GM19468 (cell line): ENCODE measurements at regions not wholly inside any gene's neighbourhood (a gene's known extent, or its start where the extent isn't known, plus 50 kb on each side); places are given as distances from the start of the nearest gene placed in this dataset.
"Not testable (repeated sequence)": the region's sequence is repeated elsewhere in the genome, so short reads cannot be mapped to it uniquely, and the experiment has no call there.

Experiments
- ATAC-seq: cut with Tn5 transposase; IDR thresholded peaks from one replicate; pipeline ENCODE4 v1.9.1; 2021; ENCODE audit warnings: mild to moderate bottlenecking, moderate library complexity, moderate number of reproducible peaks; ENCODE audit not compliant: unreplicated experiment; ENCODE audit errors: extremely low read depth

DNA sequence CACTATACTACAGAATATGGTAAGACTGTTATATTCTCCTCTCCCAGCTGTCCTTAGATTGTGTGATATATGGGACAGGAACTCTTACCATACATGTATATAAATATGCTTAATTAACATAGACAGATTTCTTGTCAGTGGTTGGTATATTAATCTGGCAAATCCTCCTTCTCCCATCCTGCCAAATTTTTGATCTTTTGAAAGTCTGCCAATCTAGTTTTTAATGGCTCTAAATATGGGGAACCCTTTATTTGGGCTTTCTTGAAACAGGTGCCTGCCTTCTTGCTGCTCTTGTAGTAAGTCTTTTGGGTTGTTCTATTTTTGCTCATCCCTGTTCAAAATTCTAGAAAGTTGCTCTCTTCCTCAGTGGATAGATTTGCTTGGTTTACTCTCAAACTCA is 63.5 kb downstream of the SPATA31D1 start:
- ATAC-seq, result no peak

DNA sequence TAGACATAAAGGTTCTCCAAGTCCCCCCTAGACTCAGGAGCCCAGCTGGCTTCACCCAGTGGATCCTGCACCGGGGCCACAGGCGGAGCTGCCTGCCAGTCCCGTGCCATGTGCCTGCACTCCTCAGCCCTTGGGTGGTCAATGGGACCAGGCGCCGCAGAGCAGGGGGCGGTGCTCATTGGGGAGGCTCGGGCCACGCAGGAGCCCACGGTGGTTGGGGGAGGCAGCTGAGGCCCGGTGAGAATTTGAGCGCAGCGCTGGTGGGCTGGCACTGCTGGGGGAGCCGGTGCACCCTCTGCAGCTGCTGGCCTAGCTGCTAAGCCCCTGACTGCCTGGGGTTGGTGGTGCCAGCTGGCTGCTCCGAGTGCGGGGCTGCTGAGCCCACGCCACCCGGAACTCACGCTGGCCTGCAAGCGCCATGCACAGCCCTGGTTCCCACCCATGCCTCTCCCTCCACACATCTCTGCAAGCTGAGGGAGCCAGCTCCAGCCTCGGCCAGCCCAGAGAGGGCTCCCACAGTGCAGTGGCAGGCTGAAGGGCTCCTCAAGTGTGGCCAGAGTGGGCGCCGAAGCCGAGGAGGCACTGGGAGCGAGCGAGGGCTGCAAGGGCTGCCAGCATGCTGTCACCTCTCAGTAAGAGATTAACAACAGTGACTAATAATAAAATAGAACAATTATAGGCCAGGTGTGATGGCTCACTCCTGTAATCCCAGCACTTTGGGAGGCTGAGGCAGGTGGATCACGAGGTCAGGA is 65.9 kb downstream of the SPATA31D1 start:
- ATAC-seq, result no peak

DNA sequence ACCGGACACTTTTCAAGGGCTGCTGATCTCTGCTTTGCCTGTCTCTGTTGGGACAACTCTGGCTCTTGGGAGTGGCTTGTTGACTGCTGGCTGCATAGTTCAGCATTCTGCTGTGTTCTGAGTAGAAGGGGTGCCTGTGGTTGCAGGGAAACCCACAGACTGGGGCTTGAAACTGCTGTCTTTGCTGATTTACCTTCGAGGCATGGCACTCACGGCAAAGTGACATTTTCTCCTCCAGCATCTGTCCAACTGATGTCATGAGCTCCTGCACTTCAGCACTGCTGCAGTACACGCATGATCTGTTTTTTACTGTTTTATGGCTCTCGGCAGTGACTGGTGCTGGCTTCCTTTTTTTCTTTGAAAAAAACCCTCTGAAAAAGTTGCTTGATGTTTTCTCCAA is 69.2 kb downstream of the SPATA31D1 start:
- ATAC-seq, result no peak

DNA sequence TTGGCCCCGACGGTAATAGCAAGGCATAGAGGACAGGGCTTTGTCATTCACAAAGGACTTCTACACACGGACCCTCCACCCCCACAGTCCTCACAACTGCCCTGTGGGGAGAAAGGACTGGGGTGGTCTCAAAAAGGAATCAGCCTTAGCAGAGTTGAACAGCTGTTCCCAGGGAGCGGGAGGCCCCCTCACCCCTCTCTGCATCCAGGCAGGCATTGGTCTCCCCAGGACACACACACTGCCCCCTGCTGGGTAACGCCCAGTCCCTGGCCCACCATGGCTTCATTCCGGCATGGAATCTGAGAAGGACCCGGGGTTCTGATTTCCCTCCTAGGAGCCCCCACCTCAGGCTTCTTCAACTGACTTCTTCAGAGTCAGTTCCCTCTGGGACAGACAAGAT is 73.2 kb downstream of the SPATA31D1 start:
- ATAC-seq, result not testable (repeated sequence)

DNA sequence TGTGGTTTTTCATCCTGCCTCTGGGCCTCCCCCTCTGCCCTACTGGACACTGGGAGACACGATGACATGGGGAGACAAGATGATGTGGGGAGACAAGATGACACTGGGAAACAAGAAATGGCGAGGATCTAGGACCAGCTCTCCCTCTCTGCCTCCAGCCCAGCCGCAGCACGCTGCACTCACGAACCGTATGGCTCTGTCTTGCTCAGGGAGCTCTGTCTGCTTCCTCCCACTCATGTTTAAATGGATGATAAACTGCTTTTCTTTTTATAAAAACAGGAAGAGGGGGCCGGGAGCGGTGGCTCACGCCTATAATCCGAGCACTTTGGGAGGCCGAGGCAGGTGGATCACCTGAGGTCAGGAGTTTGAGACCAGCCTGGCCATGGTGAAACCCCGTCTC is 73.7 kb downstream of the SPATA31D1 start:
- ATAC-seq, result no peak

DNA sequence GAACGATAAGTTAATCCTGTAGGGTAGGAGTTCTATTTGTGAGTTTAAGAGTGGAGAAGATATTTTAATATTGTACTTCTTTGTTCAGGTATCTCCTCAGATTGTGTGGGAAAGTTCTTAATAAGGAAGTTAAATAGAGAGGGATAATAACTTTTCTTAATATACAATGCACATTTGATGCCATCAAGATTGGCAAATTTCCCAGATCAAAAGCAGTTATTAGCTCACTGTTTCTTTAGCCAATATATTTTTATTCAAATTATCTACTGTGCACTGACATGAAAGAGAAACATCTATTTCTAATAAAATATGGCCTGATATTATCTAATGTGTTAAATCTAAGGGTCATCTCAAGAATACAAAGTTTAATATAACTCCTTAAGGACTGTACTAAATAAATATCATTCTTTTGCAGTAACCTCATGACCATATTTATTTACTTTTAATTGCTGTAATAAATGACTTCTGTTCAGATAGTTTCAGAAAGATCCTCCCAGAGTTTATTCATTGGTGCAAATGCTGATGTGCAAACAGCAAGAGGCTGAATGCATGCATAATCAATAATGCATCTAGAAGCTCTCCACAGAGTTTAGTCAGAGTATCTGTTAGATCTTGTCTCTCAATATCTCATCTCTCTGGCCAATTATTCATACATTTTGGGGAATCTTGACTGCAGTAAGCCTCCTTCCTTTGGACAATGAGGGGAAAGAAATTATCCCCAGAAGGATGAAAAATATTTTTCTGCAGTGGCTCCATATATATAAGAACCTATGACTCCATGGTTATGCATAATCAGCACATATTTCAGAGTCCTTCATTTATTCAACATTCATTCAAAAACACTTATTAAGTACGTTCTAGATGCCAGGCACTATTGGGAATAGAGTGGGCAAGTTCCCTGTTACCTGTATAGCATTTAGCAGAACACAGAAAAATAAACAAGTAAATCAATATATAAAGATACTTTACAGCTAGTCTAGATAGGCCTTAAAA is 85.3 kb downstream of the SPATA31D1 start:
- no peak for ATAC-seq

DNA sequence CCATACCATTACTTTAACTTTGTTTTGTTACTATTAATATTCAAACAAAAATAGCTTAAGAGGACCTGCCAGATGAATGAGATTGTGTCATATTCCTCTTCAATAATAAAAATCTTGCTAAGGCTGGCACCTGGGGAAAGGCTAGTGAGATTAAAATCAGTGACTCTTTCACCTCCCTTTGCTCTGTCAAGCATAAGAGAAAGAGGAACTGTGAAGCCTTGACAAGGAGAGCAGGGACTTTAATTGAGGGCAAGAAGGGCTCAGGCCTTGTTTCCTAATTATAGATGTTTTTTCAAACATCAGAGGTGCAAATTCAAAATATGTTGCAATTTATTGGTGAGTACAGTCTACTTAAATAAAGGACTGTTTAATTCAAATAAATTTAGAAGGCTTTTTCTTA is 91.7 kb downstream of the SPATA31D1 start:
- ATAC-seq, result no peak

DNA sequence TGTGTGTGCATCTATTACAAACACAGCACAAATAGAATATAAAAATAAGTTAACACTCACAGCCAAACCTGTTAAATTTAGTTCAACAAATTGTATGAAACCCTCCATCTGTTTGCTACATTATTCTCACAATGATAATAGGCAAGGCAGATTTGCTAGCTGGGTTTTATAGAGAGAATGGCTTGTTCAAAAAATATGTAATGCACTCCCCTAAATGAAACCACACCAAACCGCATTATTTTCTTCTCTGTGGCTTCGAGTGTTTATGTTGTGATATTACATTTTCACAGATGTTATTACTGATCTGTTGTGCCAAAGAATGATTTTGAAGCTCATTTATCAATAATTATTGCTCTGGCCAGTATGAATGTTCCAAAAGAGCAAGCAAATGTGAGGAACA is 92.9 kb downstream of the SPATA31D1 start:
- no peak for ATAC-seq

DNA sequence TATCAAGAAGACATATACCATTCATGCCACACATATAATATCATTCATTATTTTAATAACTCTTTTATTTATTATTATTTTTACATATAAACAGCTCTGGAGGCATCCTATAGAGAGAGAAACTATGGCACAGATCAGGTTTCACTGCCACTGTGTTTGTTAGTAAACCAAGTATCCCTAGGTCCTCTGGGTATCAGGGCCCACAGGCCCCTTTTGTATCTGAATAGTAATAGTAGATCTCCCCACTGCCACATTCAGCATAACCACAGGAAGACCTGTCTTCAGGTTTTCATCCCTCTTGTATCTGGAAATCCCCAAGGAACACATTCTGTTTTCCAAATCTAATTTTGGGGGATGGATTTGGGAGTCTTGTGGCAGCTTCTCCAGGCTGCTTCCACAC is 94.0 kb downstream of the SPATA31D1 start:
- ATAC-seq, result no peak

DNA sequence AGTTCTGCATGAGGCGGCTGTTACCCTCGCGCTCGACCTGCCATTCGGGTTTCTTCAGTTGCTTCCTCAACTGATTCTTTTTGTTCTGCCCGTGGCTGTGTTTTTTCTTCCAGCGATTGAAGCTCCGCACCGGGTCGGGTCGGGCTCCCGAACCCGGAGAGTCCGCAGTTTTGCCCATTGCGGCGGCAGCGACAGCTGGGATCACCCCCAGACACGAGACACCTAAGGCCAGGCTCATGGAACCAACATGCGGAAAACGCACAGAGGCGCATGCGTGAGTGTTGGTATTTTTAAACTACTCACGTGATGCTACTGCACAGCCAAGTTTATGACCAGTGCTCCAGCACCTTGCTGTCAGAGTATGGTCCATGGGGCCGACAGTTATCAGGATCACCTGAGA is 100.0 kb downstream of the SPATA31D1 start:
- no peak for ATAC-seq

DNA sequence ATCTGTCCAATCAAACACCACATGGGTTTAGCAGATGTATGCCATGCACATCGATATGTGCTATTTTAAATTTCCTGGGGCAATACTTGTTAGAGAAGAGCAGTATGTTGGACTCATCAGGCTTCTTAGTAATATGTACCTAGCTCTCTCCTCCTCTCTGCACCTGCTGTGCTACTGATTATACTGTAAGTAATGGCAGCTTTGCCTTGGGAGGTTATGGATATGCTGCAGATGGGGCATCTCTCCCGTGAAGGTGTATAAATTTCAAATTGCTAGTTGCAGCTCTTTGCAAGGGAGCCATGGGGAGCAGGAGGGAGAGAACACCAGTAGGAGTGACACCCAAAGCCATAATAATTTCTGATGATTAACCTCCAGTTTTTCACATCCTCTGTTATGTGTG is 101.5 kb downstream of the SPATA31D1 start:
- no peak for ATAC-seq

DNA sequence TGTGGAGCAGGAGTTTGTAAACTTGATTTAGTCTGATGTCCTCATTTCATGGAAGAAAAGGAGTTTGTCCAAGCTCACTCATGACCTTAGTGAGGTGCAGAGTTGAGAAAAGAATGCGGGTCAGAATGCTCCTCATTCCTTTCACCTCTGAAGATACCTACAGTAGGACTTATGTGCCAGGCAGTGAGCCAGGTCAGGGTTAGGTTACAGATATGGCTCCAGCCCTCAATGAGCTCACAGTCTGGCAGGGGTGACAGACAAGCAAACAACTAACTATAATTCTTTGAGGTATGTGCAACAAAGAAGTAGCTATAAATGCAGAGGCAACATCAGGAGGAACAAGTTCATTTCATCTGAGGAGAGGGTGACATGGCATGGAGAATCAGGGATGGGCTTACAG is 102.5 kb downstream of the SPATA31D1 start:
- no peak for ATAC-seq

DNA sequence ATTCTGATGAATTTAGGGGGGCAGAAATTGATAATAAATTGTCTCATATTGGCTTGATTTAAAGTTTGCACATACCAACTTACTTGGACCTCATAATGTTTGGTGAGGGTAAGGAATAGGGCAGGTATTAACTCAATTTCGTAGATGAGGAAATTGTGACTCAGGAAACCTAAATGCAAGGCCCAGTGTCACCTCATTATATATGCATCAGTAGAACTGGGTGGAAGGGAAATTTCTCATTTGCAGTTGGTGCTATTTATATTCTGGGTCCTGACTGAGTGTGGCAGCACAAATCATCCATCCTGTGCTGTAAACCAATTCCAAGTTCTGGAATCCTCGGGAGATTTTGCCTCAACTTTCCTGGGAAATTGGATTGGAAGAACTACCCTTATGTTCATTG is 103.0 kb downstream of the SPATA31D1 start:
- ATAC-seq, result no peak

DNA sequence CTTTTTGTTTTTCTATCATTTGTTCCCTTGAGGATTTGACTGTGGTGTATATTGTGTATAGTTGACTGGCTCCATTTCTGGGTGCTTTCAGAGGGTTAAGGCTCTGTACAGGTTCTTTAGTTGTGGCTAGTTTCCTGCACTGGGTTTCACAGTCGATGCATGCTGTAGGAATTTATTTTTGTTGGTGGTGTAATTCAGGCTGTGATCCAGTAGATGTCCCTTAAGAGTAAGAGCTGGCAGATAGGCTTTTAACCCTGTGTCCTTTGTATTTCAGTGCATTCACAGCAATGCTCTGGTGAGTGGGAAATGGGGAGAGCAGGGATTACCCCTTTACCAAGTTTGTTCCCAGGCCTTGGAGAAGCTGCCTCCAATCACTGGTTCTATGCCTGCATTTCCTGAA is 112.9 kb downstream of the SPATA31D1 start:
- no peak for ATAC-seq

DNA sequence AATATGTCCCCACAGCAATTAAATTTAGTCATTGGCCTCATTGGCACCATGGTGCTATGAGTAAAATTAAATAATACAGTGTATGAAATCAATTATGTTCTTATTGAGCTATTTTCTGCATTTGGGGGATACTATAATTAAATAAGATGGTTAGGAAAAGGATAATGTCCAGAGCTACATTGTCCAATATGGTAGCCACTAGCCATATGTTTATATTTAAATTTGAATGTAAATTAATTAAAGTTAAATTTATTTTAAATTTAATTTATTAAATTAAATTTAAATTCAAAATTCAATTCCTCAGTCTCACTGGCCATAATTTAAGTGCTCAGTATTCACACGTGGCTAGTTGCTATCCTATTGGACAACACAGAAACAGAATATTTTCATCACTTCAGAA is 115.7 kb downstream of the SPATA31D1 start:
- no peak for ATAC-seq

DNA sequence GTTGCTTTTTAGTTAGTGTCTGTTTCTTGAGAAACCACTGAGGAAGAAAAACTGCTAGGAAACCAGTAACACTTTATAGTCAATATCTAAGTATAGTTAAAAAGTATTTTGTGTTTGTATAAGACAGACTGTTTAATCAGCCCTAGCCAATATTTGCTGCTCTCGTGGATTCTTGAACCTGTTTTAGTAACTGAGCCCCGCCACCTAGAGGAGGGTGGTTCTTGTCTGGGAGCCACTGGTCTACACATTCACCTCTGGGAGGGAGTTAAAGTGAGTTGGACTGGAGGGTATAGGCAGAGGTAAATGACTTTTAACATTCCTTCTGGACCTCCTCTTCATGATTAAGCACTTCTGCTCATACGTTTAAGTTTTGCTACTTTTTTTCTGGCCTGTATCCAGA is 117.2 kb downstream of the SPATA31D1 start:
- ATAC-seq, result no peak

DNA sequence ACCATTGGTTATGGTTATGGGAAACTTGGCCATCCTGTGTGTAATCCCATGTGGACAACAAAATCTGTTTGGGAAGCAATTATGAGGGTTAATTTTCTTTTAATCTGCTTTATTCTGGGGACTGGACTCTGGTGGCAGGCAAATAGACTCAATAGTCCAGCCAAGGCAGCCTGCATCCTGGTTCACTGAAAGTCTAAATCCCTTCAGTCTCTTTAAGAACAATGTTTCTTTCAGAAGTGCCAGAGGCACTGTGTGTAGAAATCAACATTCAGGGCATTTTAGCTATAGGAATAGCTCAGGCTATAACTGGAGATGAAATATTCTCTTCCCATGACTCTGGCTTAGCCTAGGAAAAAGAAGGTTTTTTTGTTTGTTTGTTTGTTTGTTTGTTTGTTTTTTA is 118.0 kb downstream of the SPATA31D1 start:
- ATAC-seq, result no peak

DNA sequence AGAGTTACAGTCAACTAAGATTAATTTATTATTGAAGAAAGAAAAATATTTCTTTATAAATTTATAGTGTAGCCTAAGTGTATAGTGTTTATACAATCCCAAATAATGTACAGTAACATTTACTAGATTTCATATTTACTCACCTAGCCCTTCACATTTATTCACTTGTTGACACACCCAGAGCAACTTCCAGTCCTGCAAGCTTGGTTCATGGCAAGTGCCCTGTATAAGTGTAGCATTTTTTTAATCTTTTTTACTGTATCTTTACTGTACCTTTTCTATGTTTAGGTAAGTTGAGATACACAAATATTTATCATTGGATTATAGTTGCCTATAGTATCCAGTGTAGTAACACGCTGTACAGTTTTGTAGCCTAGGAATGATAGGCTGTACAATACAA is 119.9 kb downstream of the SPATA31D1 start:
- no peak for ATAC-seq

DNA sequence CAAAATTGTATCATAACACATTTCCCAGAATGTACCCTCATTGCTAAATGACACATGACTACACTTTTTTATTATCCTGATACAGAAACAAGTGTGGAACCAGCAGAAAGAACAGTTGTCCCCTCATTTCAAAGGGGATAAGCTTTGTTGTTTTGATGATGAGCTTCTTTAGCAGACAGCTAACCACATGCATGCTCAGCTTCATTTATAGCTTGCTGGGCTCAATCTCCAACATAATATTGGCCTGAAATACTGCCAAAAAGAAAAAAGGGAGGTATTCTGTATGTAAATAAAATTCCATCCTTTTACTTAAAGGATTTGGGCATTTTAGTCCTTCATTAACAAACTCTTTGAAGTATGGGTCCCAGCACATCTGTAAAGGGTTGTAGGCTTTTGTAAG is 120.4 kb downstream of the SPATA31D1 start:
- no peak for ATAC-seq

DNA sequence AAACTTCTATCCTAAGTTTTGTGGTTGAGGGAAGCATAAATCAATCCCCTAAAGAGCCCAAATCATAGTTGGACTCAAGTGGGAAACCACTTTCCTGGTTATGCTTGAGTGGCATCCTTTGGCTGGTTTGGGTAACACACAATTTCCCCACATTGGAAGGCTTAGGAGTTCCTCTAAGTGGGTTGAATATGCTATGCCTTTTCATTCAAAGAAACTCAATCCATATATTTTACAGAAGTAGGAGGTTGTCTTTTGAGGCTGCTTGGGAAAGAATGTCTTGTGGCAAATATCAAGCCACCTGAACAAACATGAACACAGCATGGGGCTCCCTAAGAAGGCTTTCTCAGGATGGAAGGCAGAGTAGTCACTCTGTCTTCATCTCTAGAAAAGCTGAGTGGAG is 121.1 kb downstream of the SPATA31D1 start:
- ATAC-seq, result no peak

DNA sequence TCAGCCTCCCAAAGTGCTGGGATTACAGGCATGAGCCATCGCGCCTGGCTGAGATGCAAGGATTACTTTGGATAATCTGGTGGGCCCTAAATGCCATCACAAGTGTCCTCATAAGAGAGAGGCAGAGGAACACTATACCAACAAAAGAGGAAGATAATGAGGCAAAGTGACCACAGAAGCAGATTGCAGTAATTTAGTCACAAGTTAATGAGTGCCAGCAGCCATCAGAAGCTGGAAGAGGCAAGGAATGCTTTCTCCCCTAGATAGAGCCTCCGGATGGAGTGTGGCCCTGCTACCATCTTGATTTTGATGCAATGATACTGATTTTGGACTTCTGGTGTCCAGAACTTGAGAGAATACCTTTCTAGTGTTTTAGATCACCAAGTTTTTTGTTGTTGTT is 122.3 kb downstream of the SPATA31D1 start:
- no peak for ATAC-seq
